HepG2 (cell line): ENCODE measurements at regions not wholly inside any gene's neighbourhood (a gene's known extent, or its start where the extent isn't known, plus 50 kb on each side); places are given as distances from the start of the nearest gene placed in this dataset.

Source experiments
- EZH2 ChIP-seq: conservative IDR thresholded peaks from 2 replicates; pipeline ENCODE4 v1.6.1; 2012; ENCODE audit warnings: mild to moderate bottlenecking, low read depth, low read length, moderate library complexity
- SP1 ChIP-seq, 2 experiments: fragments of 450-650 bp in 1 of 2; sonication (generic) in 1 of 2; formaldehyde crosslinking in 1 of 2; IDR thresholded peaks; 2 replicates each; pipeline versions ENCODE4 v1.4.0 to v1.6.1; 2016 to 2020; ENCODE audit warnings: missing genetic modification reagents in 1 of 2
- SP2 ChIP-seq: sonication (generic); formaldehyde crosslinking; IDR thresholded peaks from 2 replicates; pipeline ENCODE4 v1.5.1; 2020; ENCODE audit warnings: mild to moderate bottlenecking, missing genetic modification reagents
- TSC22D2 ChIP-seq: sonication (generic); formaldehyde crosslinking; IDR thresholded peaks from 2 replicates; pipeline ENCODE4 v1.5.1; 2020; ENCODE audit warnings: missing genetic modification reagents, mild to moderate bottlenecking, borderline replicate concordance
- ZMAT3 ChIP-seq: sonication (generic); formaldehyde crosslinking; conservative IDR thresholded peaks from 2 replicates; pipeline ENCODE4 v1.7.0; 2021; ENCODE audit warnings: missing genetic modification reagents
- ZNF562 ChIP-seq: sonication (generic); formaldehyde crosslinking; IDR thresholded peaks from 2 replicates; pipeline ENCODE4 v1.8.0; 2022; ENCODE audit warnings: missing genetic modification reagents, borderline replicate concordance
- TF ChIP-seq, protein P1 (sequence below): sonication (generic); formaldehyde crosslinking; IDR thresholded peaks from 2 replicates; pipeline ENCODE4 v1.5.1; 2020; ENCODE audit warnings: missing genetic modification reagents, mild to moderate bottlenecking, borderline replicate concordance
- TF ChIP-seq, protein P2 (sequence below): sonication (generic); formaldehyde crosslinking; IDR thresholded peaks from 2 replicates; pipeline ENCODE4 v1.5.0; 2020; ENCODE audit warnings: mild to moderate bottlenecking, missing genetic modification reagents, moderate library complexity
- TF ChIP-seq, protein P3 (sequence below): sonication (generic); formaldehyde crosslinking; conservative IDR thresholded peaks from 2 replicates; pipeline ENCODE4 v1.8.0; 2022; ENCODE audit warnings: mild to moderate bottlenecking, moderate library complexity, missing genetic modification reagents
- TF ChIP-seq, protein P4 (sequence below): sonication (generic); formaldehyde crosslinking; conservative IDR thresholded peaks from 2 replicates; pipeline ENCODE4 v1.4.0; 2020; ENCODE audit warnings: missing genetic modification reagents

DNA sequence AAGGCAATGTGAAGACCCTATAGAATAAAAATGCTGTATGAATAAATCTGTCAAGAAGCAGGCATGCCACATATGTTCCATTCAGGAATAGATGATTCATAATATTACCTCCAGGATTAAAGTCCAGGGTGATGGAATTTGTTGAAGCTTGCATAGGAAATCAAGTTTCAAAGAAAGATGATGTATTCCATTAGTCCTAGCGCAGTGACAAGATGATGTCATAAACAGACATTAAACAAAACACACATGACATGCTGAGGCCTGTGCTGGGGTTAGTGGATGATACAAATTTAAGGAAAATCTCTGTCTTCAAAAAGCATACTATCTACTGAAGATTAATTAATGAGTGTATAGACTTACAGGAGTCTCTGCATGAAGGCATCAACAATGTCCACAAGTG lies 1025.2 kb downstream of the CDH11 start:
- no peak for TF ChIP-seq EZH2
- no peak for TF ChIP-seq ZMAT3 (CRISPR knock-in tag)
- TF ChIP-seq TSC22D2 (CRISPR knock-in tag), result no peak
- TF ChIP-seq SP2, result no peak
- TF ChIP-seq, protein P1, sequence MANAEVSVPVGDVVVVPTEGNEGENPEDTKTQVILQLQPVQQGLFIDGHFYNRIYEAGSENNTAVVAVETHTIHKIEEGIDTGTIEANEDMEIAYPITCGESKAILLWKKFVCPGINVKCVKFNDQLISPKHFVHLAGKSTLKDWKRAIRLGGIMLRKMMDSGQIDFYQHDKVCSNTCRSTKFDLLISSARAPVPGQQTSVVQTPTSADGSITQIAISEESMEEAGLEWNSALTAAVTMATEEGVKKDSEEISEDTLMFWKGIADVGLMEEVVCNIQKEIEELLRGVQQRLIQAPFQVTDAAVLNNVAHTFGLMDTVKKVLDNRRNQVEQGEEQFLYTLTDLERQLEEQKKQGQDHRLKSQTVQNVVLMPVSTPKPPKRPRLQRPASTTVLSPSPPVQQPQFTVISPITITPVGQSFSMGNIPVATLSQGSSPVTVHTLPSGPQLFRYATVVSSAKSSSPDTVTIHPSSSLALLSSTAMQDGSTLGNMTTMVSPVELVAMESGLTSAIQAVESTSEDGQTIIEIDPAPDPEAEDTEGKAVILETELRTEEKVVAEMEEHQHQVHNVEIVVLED, result no peak
- TF ChIP-seq ZNF562 (CRISPR knock-in tag), result no peak
- TF ChIP-seq, protein P2, sequence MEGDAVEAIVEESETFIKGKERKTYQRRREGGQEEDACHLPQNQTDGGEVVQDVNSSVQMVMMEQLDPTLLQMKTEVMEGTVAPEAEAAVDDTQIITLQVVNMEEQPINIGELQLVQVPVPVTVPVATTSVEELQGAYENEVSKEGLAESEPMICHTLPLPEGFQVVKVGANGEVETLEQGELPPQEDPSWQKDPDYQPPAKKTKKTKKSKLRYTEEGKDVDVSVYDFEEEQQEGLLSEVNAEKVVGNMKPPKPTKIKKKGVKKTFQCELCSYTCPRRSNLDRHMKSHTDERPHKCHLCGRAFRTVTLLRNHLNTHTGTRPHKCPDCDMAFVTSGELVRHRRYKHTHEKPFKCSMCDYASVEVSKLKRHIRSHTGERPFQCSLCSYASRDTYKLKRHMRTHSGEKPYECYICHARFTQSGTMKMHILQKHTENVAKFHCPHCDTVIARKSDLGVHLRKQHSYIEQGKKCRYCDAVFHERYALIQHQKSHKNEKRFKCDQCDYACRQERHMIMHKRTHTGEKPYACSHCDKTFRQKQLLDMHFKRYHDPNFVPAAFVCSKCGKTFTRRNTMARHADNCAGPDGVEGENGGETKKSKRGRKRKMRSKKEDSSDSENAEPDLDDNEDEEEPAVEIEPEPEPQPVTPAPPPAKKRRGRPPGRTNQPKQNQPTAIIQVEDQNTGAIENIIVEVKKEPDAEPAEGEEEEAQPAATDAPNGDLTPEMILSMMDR (CRISPR knock-in tag), result no peak
- TF ChIP-seq SP1 (IDR thresholded peaks at IDR 0.05), result no peak
- no peak for TF ChIP-seq SP1 (CRISPR knock-in tag; IDR thresholded peaks at IDR 0.05)
- TF ChIP-seq, protein P3, sequence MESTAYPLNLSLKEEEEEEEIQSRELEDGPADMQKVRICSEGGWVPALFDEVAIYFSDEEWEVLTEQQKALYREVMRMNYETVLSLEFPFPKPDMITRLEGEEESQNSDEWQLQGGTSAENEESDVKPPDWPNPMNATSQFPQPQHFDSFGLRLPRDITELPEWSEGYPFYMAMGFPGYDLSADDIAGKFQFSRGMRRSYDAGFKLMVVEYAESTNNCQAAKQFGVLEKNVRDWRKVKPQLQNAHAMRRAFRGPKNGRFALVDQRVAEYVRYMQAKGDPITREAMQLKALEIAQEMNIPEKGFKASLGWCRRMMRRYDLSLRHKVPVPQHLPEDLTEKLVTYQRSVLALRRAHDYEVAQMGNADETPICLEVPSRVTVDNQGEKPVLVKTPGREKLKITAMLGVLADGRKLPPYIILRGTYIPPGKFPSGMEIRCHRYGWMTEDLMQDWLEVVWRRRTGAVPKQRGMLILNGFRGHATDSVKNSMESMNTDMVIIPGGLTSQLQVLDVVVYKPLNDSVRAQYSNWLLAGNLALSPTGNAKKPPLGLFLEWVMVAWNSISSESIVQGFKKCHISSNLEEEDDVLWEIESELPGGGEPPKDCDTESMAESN, result no peak
- TF ChIP-seq, protein P4, sequence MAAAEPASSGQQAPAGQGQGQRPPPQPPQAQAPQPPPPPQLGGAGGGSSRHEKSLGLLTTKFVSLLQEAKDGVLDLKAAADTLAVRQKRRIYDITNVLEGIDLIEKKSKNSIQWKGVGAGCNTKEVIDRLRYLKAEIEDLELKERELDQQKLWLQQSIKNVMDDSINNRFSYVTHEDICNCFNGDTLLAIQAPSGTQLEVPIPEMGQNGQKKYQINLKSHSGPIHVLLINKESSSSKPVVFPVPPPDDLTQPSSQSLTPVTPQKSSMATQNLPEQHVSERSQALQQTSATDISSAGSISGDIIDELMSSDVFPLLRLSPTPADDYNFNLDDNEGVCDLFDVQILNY (CRISPR knock-in tag), result no peak
